ENCODE measurements at regions not wholly inside any gene's neighbourhood (a gene's known extent, or its start where the extent isn't known, plus 50 kb on each side); places are given as distances from the start of the nearest gene placed in this dataset.
"Not testable (repeated sequence)": the region's sequence is repeated elsewhere in the genome, so short reads cannot be mapped to it uniquely, and the experiment has no call there.

DNA sequence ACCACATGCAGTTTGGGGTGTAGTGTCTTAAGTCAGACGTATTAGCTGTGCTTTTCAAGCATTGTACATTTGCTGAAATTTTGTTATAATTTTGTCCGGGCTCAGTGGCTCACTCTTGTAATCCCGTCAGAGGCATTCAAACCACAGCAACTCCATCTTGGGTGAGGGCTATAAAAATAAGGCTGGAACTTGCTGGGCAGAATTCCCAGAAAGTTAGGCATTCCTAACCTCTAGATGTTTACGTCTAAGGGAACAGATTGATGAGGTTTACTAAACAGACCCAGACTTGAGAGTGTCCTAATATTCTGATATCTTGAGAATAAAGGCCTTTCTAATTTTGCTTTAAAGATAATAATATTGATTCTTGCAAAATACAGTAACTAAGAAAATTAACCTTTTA is 957.8 kb downstream of the NXPH1 start:
- TF ChIP-seq, protein P1, sequence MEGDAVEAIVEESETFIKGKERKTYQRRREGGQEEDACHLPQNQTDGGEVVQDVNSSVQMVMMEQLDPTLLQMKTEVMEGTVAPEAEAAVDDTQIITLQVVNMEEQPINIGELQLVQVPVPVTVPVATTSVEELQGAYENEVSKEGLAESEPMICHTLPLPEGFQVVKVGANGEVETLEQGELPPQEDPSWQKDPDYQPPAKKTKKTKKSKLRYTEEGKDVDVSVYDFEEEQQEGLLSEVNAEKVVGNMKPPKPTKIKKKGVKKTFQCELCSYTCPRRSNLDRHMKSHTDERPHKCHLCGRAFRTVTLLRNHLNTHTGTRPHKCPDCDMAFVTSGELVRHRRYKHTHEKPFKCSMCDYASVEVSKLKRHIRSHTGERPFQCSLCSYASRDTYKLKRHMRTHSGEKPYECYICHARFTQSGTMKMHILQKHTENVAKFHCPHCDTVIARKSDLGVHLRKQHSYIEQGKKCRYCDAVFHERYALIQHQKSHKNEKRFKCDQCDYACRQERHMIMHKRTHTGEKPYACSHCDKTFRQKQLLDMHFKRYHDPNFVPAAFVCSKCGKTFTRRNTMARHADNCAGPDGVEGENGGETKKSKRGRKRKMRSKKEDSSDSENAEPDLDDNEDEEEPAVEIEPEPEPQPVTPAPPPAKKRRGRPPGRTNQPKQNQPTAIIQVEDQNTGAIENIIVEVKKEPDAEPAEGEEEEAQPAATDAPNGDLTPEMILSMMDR (IDR thresholded peaks at IDR 0.05; ENCODE audit: low read depth, low read length), result no peak
- TF ChIP-seq EZH2phosphoT487 (IDR thresholded peaks at IDR 0.05; ENCODE audit: low read depth), result no peak
- Histone ChIP-seq H3K27ac (ENCODE audit: low read length) (no peak overlapping the region), H3K4me3 (ENCODE audit: low read length) (no peak overlapping the region), H2AFZ (ENCODE audit: low read depth, low read length) (no peak overlapping the region), H4K20me1 (ENCODE audit: insufficient read depth, low read length) (no peaks in the 10 kb centered on the region), H3K9me3 (ENCODE audit: insufficient read depth, low read length) (no peaks in the 10 kb centered on the region), H3K9ac (ENCODE audit: low read length) (no peak overlapping the region), H3K36me3 (replicated peaks; ENCODE audit: low read depth, low read length) (no peaks in the 10 kb centered on the region), H3K4me1 (ENCODE audit: low read length) (no peaks in the 10 kb centered on the region), H3K4me2 (ENCODE audit: low read length) (no peak overlapping the region), H3K79me2 (ENCODE audit: low read length) (no peaks in the 10 kb centered on the region), H3K27me3 (ENCODE audit: low read depth, low read length) (no peaks in the 10 kb centered on the region)

DNA sequence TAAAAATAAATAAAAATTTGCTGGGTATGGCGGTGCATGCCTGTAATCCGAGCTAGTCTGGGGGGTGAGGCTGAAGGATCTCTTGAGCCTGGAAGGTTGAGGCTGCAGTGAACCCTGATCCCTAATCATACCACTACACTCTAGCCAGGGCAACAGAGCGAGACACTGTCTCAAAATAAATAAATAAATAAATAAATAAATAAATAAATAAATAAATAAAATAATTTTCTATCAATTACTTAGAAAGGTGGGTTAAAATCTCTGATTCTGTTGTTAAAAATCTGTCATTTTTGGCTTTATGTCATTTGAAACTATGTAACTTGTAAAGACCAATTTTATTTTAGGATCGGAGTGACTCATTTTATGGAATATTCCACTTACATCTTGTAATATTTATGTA is 958.6 kb downstream of the NXPH1 start:
- no peak overlapping the region for H2AFZ ChIP-seq (ENCODE audit: low read depth, low read length)
- H3K9ac ChIP-seq (ENCODE audit: low read length), result no peak overlapping the region
- H4K20me1 ChIP-seq (ENCODE audit: insufficient read depth, low read length), result no peaks in the 10 kb centered on the region
- no peaks in the 10 kb centered on the region for H3K9me3 ChIP-seq (ENCODE audit: insufficient read depth, low read length)
- no peaks in the 10 kb centered on the region for H3K4me1 ChIP-seq (ENCODE audit: low read length)
- no peak overlapping the region for H3K4me2 ChIP-seq (ENCODE audit: low read length)
- TF ChIP-seq EZH2phosphoT487 (IDR thresholded peaks at IDR 0.05; ENCODE audit: low read depth), result no peak
- TF ChIP-seq, protein P1 (IDR thresholded peaks at IDR 0.05; ENCODE audit: low read depth, low read length), result no peak
- no peaks in the 10 kb centered on the region for H3K36me3 ChIP-seq (replicated peaks; ENCODE audit: low read depth, low read length)
- no peaks in the 10 kb centered on the region for H3K27me3 ChIP-seq (ENCODE audit: low read depth, low read length)
- no peak overlapping the region for H3K4me3 ChIP-seq (ENCODE audit: low read length)
- no peaks in the 10 kb centered on the region for H3K79me2 ChIP-seq (ENCODE audit: low read length)
- H3K27ac ChIP-seq (ENCODE audit: low read length), result no peak overlapping the region

DNA sequence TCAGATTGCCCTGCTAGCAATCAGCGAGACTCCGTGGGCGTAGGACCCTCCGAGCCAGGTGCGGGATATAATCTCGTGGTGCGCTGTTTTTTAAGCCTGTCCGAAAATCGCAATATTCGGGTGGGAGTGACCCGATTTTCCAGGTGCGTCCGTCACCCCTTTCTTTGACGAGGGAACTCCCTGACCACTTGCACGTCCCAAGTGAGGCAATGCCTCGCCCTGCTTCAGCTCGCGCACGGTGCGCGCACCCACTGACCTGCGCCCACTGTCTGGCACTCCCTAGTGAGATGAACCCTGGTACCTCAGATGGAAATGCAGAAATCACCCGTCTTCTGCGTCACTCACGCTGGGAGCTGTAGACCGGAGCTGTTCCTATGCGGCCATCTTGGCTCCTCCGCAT is 971.0 kb downstream of the NXPH1 start:
- H4K20me1 ChIP-seq (ENCODE audit: insufficient read depth, low read length); H3K4me2 ChIP-seq (ENCODE audit: low read length); H3K79me2 ChIP-seq (ENCODE audit: low read length); H3K9ac ChIP-seq (ENCODE audit: low read length); H3K27ac ChIP-seq (ENCODE audit: low read length); H3K4me1 ChIP-seq (ENCODE audit: low read length); H3K9me3 ChIP-seq (ENCODE audit: insufficient read depth, low read length); H3K36me3 ChIP-seq (replicated peaks; ENCODE audit: low read depth, low read length); H3K4me3 ChIP-seq (ENCODE audit: low read length); H2AFZ ChIP-seq (ENCODE audit: low read depth, low read length); H3K27me3 ChIP-seq (ENCODE audit: low read depth, low read length): not testable (repeated sequence)

DNA sequence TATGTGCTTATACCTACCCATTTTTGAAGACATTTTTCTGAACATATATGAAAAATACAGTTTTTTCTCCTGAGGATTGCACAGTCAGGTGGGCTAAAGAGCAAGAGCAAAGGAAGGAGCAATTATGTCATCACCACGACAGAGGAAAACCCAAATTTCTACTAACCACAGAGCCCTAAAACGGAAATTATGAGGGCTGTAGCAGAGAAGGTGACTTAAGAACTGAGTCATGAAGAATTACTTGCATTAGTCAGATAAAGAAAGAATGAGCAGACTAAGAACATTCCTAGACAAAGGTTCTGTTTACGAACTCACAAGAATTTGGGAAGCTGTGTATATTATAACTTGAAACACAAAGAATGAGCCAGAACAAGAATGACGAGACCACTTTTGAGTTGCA is 974.4 kb downstream of the NXPH1 start:
- no peaks in the 10 kb centered on the region for H3K4me1 ChIP-seq (ENCODE audit: low read length)
- H3K9ac ChIP-seq (ENCODE audit: low read length), result no peak overlapping the region
- H3K4me2 ChIP-seq (ENCODE audit: low read length), result no peak overlapping the region
- H3K27me3 ChIP-seq (ENCODE audit: low read depth, low read length), result no peaks in the 10 kb centered on the region
- TF ChIP-seq, protein P1 (IDR thresholded peaks at IDR 0.05; ENCODE audit: low read depth, low read length), result no peak
- TF ChIP-seq EZH2phosphoT487 (IDR thresholded peaks at IDR 0.05; ENCODE audit: low read depth), result no peak
- no peaks in the 10 kb centered on the region for H3K9me3 ChIP-seq (ENCODE audit: insufficient read depth, low read length)
- no peaks in the 10 kb centered on the region for H3K79me2 ChIP-seq (ENCODE audit: low read length)
- no peaks in the 10 kb centered on the region for H3K36me3 ChIP-seq (replicated peaks; ENCODE audit: low read depth, low read length)
- no peak overlapping the region for H3K4me3 ChIP-seq (ENCODE audit: low read length)
- H2AFZ ChIP-seq (ENCODE audit: low read depth, low read length), result no peak overlapping the region
- no peak overlapping the region for H3K27ac ChIP-seq (ENCODE audit: low read length)
- no peaks in the 10 kb centered on the region for H4K20me1 ChIP-seq (ENCODE audit: insufficient read depth, low read length)

DNA sequence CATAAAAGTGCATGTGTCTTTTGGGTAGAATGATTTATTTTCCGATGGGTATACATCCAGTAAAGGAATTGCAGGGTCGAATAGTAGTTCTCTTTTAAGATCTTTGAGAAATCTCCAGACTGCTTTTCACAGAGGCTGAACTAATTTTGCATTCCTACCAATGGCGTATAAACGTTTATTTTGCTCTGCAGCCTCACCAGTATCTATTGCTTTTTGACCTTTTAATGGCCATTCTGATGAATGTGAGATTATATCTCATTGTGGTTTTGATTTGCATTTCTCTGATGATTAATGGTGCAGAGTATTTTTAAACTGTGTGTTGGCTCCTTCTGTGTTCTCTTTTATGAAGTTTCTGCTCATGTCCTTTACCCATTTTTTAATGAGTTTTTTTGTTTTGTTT is 1020.1 kb downstream of the NXPH1 start:
- H3K27me3 ChIP-seq (ENCODE audit: low read depth, low read length), result no peaks in the 10 kb centered on the region
- no peaks in the 10 kb centered on the region for H3K79me2 ChIP-seq (ENCODE audit: low read length)
- TF ChIP-seq, protein P1 (IDR thresholded peaks at IDR 0.05; ENCODE audit: low read depth, low read length), result no peak
- TF ChIP-seq EZH2phosphoT487 (IDR thresholded peaks at IDR 0.05; ENCODE audit: low read depth), result no peak
- peaks cover 7% of the 10 kb centered on the region for H3K4me1 ChIP-seq (ENCODE audit: low read length)
- H3K4me2 ChIP-seq (ENCODE audit: low read length), result no peak overlapping the region
- H3K4me3 ChIP-seq (ENCODE audit: low read length), result no peak overlapping the region
- H3K9ac ChIP-seq (ENCODE audit: low read length), result no peak overlapping the region
- no peaks in the 10 kb centered on the region for H4K20me1 ChIP-seq (ENCODE audit: insufficient read depth, low read length)
- H3K27ac ChIP-seq (ENCODE audit: low read length), result no peak overlapping the region
- no peaks in the 10 kb centered on the region for H3K9me3 ChIP-seq (ENCODE audit: insufficient read depth, low read length)
- H3K36me3 ChIP-seq (replicated peaks; ENCODE audit: low read depth, low read length), result no peaks in the 10 kb centered on the region
- H2AFZ ChIP-seq (ENCODE audit: low read depth, low read length), result no peak overlapping the region

Measured in OCI-LY3 (cell line).